Nephron (organoid): ENCODE measurements at regions not wholly inside any gene's neighbourhood (a gene's known extent, or its start where the extent isn't known, plus 50 kb on each side); places are given as distances from the start of the nearest gene placed in this dataset.

ENCODE experiments used
- H3K27ac Mint-ChIP-seq, 3 experiments: 2 replicates each; pipeline ENCODE4 v1.8.0; 2020; ENCODE audit warnings: mixed read lengths in 3 of 3, mild to moderate bottlenecking in 2 of 3, moderate library complexity in 1 of 3
- H3K27me3 Mint-ChIP-seq: 2 replicates; pipeline ENCODE4 v1.8.0; 2021; ENCODE audit warnings: low read depth, mild to moderate bottlenecking, moderate library complexity, mixed read lengths
- H3K36me3 Mint-ChIP-seq: 2 replicates; pipeline ENCODE4 v1.8.0; 2020; ENCODE audit warnings: low read depth, mixed read lengths
- H3K4me1 Mint-ChIP-seq: 2 replicates; pipeline ENCODE4 v1.8.0; 2020; ENCODE audit warnings: mixed read lengths
- H3K4me3 Mint-ChIP-seq, 3 experiments: 2 replicates each; pipeline ENCODE4 v1.8.0; 2020; ENCODE audit warnings: mild to moderate bottlenecking in 3 of 3, mixed read lengths in 3 of 3, moderate library complexity in 2 of 3
- H3K9me3 Mint-ChIP-seq: 2 replicates; pipeline ENCODE4 v1.8.0; 2020; ENCODE audit warnings: mixed read lengths
- TF ChIP-seq, protein P1 (sequence below), 3 experiments: fragments of 200-600 bp; sonication (generic); IDR thresholded peaks; one replicate each; pipeline ENCODE4 v1.5.0; 2021; ENCODE audit warnings: antibody characterized with exemption in 3 of 3; ENCODE audit not compliant: unreplicated experiment in 3 of 3

DNA sequence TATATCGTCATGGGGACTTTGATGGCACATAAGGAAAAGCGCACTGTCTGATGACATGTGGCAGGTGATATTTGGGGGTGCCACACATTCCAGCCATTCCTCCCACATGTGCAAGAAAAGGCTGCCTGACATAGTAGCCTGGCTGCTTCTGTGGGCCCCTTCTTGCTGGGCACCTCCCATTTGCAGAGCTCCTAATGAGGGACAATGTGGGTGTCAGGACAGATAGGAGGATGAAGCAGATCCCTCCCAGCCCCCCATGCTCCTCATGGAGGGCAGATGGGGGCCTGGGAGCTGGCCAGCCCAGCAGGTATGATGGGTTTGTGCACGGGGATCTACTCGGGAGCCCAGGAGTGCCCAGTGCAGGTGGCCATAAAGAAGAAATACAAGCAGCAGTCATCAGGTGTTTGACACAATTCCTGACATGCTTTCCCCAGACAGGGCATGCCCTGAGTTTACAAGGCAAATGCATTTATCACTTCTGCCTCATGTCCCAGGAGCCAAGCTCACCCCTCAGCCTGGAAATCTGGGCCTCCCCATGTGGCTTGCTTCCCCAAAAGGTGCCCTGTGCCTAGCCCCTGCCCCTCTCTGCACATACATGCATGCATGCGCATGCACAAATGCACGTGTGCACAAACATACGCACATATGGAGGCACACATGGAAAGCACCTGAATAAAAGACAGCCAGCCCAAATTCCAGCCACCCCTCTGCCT lies 260.6 kb upstream of the RPL38 start:
- Mint-ChIP-seq H3K9me3 (no peaks in the 10 kb centered on the region), H3K4me3 (no peak overlapping the region), H3K36me3 (no peaks in the 10 kb centered on the region), H3K27me3 (peaks cover 43% of the 10 kb centered on the region), H3K4me1 (peaks cover 5% of the 10 kb centered on the region), H3K27ac (no peak overlapping the region)
- TF ChIP-seq, protein P1, sequence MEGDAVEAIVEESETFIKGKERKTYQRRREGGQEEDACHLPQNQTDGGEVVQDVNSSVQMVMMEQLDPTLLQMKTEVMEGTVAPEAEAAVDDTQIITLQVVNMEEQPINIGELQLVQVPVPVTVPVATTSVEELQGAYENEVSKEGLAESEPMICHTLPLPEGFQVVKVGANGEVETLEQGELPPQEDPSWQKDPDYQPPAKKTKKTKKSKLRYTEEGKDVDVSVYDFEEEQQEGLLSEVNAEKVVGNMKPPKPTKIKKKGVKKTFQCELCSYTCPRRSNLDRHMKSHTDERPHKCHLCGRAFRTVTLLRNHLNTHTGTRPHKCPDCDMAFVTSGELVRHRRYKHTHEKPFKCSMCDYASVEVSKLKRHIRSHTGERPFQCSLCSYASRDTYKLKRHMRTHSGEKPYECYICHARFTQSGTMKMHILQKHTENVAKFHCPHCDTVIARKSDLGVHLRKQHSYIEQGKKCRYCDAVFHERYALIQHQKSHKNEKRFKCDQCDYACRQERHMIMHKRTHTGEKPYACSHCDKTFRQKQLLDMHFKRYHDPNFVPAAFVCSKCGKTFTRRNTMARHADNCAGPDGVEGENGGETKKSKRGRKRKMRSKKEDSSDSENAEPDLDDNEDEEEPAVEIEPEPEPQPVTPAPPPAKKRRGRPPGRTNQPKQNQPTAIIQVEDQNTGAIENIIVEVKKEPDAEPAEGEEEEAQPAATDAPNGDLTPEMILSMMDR (IDR thresholded peaks at IDR 0.05; ENCODE audit: unreplicated experiment in 3 of 3) = no peak

GRCh38 chr17:73943416-73944110 lies 259.9 kb upstream of the RPL38 start:
- TF ChIP-seq, protein P1 (IDR thresholded peaks at IDR 0.05; ENCODE audit: unreplicated experiment in 3 of 3) = no peak
- no peak overlapping the region for H3K4me3 Mint-ChIP-seq
- peaks cover 5% of the 10 kb centered on the region for H3K4me1 Mint-ChIP-seq
- H3K27me3 Mint-ChIP-seq = peaks cover 49% of the 10 kb centered on the region
- no peaks in the 10 kb centered on the region for H3K36me3 Mint-ChIP-seq
- no peaks in the 10 kb centered on the region for H3K9me3 Mint-ChIP-seq
- H3K27ac Mint-ChIP-seq = no peak overlapping the region

- no peaks in the 10 kb centered on the region for H3K36me3 Mint-ChIP-seq
- H3K9me3 Mint-ChIP-seq = no peaks in the 10 kb centered on the region
- TF ChIP-seq, protein P1 (IDR thresholded peaks at IDR 0.05; ENCODE audit: unreplicated experiment in 3 of 3) = no peak
- H3K4me1 Mint-ChIP-seq = peaks cover 5% of the 10 kb centered on the region
- H3K27ac Mint-ChIP-seq = no peak overlapping the region
- no peak overlapping the region for H3K4me3 Mint-ChIP-seq
- H3K27me3 Mint-ChIP-seq = peaks cover 55% of the 10 kb centered on the region
Observed at GRCh38 chr17:73944366-73944765, 259.1 kb upstream of the RPL38 start.

DNA sequence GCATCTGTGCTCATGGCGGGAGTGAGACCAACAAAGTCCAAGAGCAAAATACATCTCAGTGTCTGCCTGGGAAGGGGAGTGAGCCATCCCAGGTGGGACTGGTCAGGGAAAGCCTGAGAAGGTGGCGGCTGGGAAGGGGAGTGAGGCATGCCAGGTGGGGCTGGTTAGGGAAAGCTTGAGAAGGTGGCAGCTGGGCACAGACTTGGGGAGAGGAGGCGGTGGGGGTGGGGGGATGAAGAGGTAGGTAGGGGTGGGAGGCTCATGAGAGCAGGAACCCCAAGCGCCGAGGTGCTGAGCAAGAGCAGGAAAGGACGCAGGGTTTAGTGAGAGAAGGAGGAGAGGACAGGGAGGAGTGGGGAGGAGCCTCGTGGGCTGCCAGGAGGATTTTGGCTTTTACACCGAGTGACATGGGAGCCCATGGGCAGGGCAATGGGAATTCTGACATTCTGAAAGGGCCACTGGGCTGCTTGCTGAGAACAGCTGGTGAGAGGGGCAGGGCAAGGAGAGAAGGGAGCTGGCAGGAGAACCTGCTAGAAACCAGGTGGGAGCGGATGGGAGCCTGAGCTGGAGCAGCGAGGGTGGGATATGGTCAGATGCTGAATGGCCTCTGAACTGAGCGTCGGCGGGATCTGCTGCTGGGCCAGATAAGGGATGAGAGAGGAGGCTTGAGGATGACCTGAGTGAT lies 256.1 kb upstream of the RPL38 start:
- H3K27me3 Mint-ChIP-seq = peaks cover 44% of the 10 kb centered on the region
- TF ChIP-seq, protein P1 (IDR thresholded peaks at IDR 0.05; ENCODE audit: unreplicated experiment in 3 of 3) = no peak
- H3K36me3 Mint-ChIP-seq = no peaks in the 10 kb centered on the region
- no peaks in the 10 kb centered on the region for H3K9me3 Mint-ChIP-seq
- no peak overlapping the region for H3K27ac Mint-ChIP-seq
- H3K4me1 Mint-ChIP-seq = peaks cover 5% of the 10 kb centered on the region
- H3K4me3 Mint-ChIP-seq = no peak overlapping the region

- TF ChIP-seq, protein P1 (IDR thresholded peaks at IDR 0.05; ENCODE audit: unreplicated experiment in 3 of 3) = no peak
- Mint-ChIP-seq H3K27ac (no peak overlapping the region), H3K9me3 (no peaks in the 10 kb centered on the region), H3K36me3 (no peaks in the 10 kb centered on the region), H3K27me3 (peaks cover 44% of the 10 kb centered on the region), H3K4me3 (no peak overlapping the region), H3K4me1 (peaks cover 5% of the 10 kb centered on the region)
Observed at GRCh38 chr17:73947966-73948355, 255.5 kb upstream of the RPL38 start.
